ENCODE measurements at regions not wholly inside any gene's neighbourhood (a gene's known extent, or its start where the extent isn't known, plus 50 kb on each side); places are given as distances from the start of the nearest gene placed in this dataset.

GRCh38 chr18:55863876-55864275 is 275.9 kb upstream of the TCF4 start:
- H3K79me2 ChIP-seq (ENCODE audit: insufficient read depth, low read length), result no peaks in the 10 kb centered on the region
- no peak overlapping the region for H3K27ac ChIP-seq (ENCODE audit: low read depth, low read length)
- no peaks in the 10 kb centered on the region for H3K27me3 ChIP-seq (ENCODE audit: insufficient read depth, low read length)
- no peak overlapping the region for H2AFZ ChIP-seq (ENCODE audit: low read depth, low read length)
- no peaks in the 10 kb centered on the region for H3K9me3 ChIP-seq (ENCODE audit: insufficient read depth, low read depth, low read length)
- H3K27ac Mint-ChIP-seq (ENCODE audit: unreplicated experiment), result no peak overlapping the region
- no peak overlapping the region for H3K9ac ChIP-seq (ENCODE audit: low read length)
- H3K27me3 Mint-ChIP-seq (ENCODE audit: low read depth, unreplicated experiment), result no peaks in the 10 kb centered on the region
- H3K4me3 Mint-ChIP-seq (ENCODE audit: unreplicated experiment), result no peak overlapping the region
- H4K20me1 ChIP-seq (ENCODE audit: insufficient read depth, low read length), result no peaks in the 10 kb centered on the region
- FAIRE-seq, result no peak
- H3K36me3 Mint-ChIP-seq (ENCODE audit: low read depth, unreplicated experiment), result no peaks in the 10 kb centered on the region
- peak; percentile 40 for DNase-seq (ENCODE audit: low read depth)
- H3K4me3 ChIP-seq (ENCODE audit: insufficient read depth, low read depth, low read length), result no peak overlapping the region
- TF ChIP-seq CTCF (IDR thresholded peaks at IDR 0.05; ENCODE audit: insufficient read depth, low read depth, low read length) (no peak), EZH2 (IDR thresholded peaks at IDR 0.05; ENCODE audit: insufficient read depth, low read length) (no peak)
- H3K4me1 Mint-ChIP-seq (ENCODE audit: low read depth, unreplicated experiment), result peaks cover 6% of the 10 kb centered on the region
- H3K4me1 ChIP-seq (ENCODE audit: insufficient read depth, low read length), result no peaks in the 10 kb centered on the region
- no peaks in the 10 kb centered on the region for H3K36me3 ChIP-seq (ENCODE audit: insufficient read depth, low read length)
- no peaks in the 10 kb centered on the region for H3K9me3 Mint-ChIP-seq (ENCODE audit: unreplicated experiment)
- H3K4me2 ChIP-seq (ENCODE audit: low read length), result peak overlapping the region; percentile 5

- Histone ChIP-seq H3K9ac (ENCODE audit: low read length) (no peak overlapping the region), H3K9me3 (ENCODE audit: insufficient read depth, low read depth, low read length) (no peaks in the 10 kb centered on the region), H3K36me3 (ENCODE audit: insufficient read depth, low read length) (no peaks in the 10 kb centered on the region), H3K79me2 (ENCODE audit: insufficient read depth, low read length) (no peaks in the 10 kb centered on the region), H3K4me3 (ENCODE audit: insufficient read depth, low read depth, low read length) (no peak overlapping the region), H3K27me3 (ENCODE audit: insufficient read depth, low read length) (no peaks in the 10 kb centered on the region), H3K27ac (ENCODE audit: low read depth, low read length) (no peak overlapping the region), H3K4me2 (ENCODE audit: low read length) (no peak overlapping the region), H3K4me1 (ENCODE audit: insufficient read depth, low read length) (peaks cover 4% of the 10 kb centered on the region), H2AFZ (ENCODE audit: low read depth, low read length) (no peak overlapping the region), H4K20me1 (ENCODE audit: insufficient read depth, low read length) (no peaks in the 10 kb centered on the region)
- H3K36me3 Mint-ChIP-seq (ENCODE audit: low read depth, unreplicated experiment), result no peaks in the 10 kb centered on the region
- no peaks in the 10 kb centered on the region for H3K9me3 Mint-ChIP-seq (ENCODE audit: unreplicated experiment)
- FAIRE-seq (peak; percentile 70), DNase-seq (ENCODE audit: low read depth) (no peak)
- TF ChIP-seq CTCF (IDR thresholded peaks at IDR 0.05; ENCODE audit: insufficient read depth, low read depth, low read length) (no peak), EZH2 (IDR thresholded peaks at IDR 0.05; ENCODE audit: insufficient read depth, low read length) (no peak)
- no peaks in the 10 kb centered on the region for H3K27me3 Mint-ChIP-seq (ENCODE audit: low read depth, unreplicated experiment)
- peaks cover 6% of the 10 kb centered on the region for H3K4me1 Mint-ChIP-seq (ENCODE audit: low read depth, unreplicated experiment)
- no peak overlapping the region for H3K27ac Mint-ChIP-seq (ENCODE audit: unreplicated experiment)
- no peak overlapping the region for H3K4me3 Mint-ChIP-seq (ENCODE audit: unreplicated experiment)
Measured at GRCh38 chr18:55863391-55863706, 275.4 kb upstream of the TCF4 start.

DNA sequence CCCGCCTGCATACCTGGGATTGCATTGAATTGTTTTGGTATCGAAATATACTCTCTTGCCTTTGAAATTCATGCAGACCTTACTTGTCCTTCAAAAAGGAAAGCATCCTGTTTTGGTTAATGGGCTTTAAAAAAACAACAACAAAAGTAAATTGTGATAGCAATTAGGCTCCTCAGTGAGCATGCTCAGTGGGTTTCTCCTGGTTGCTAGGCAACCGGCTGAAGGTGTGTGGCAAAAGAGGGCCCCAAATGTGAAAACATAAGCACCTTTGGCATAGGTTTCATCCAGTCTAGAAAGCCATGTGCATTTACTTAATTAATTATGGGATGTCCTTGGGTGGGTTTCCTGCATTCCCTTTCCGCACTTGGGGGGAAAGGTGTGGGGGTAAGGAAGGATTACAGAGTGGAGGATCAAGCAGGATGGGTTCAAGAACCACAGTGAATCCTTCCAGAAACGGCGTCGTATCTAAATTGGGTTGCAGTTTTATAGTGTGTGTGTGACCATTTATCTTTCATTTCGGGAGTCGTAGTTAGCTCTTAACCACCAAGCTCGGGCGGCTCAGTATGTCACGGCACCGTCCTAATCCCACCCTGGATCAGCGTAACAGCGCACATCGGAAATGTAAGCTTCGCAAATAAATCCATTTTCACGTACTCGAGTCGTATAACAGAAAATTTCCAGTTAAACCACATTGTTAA is 274.9 kb upstream of the TCF4 start:
- no peaks in the 10 kb centered on the region for H3K36me3 ChIP-seq (ENCODE audit: insufficient read depth, low read length)
- H3K27ac ChIP-seq (ENCODE audit: low read depth, low read length), result no peak overlapping the region
- H3K9ac ChIP-seq (ENCODE audit: low read length), result no peak overlapping the region
- Mint-ChIP-seq H3K36me3 (ENCODE audit: low read depth, unreplicated experiment) (no peaks in the 10 kb centered on the region), H3K27ac (ENCODE audit: unreplicated experiment) (no peak overlapping the region), H3K4me1 (ENCODE audit: low read depth, unreplicated experiment) (peaks cover 6% of the 10 kb centered on the region), H3K9me3 (ENCODE audit: unreplicated experiment) (no peaks in the 10 kb centered on the region), H3K4me3 (ENCODE audit: unreplicated experiment) (no peak overlapping the region), H3K27me3 (ENCODE audit: low read depth, unreplicated experiment) (no peaks in the 10 kb centered on the region)
- H3K4me2 ChIP-seq (ENCODE audit: low read length), result no peak overlapping the region
- H3K79me2 ChIP-seq (ENCODE audit: insufficient read depth, low read length), result no peaks in the 10 kb centered on the region
- H3K4me1 ChIP-seq (ENCODE audit: insufficient read depth, low read length), result peaks cover 7% of the 10 kb centered on the region
- no peak for DNase-seq (ENCODE audit: low read depth)
- no peaks in the 10 kb centered on the region for H3K9me3 ChIP-seq (ENCODE audit: insufficient read depth, low read depth, low read length)
- no peak overlapping the region for H3K4me3 ChIP-seq (ENCODE audit: insufficient read depth, low read depth, low read length)
- TF ChIP-seq EZH2 (IDR thresholded peaks at IDR 0.05; ENCODE audit: insufficient read depth, low read length) (no peak), CTCF (IDR thresholded peaks at IDR 0.05; ENCODE audit: insufficient read depth, low read depth, low read length) (no peak)
- no peaks in the 10 kb centered on the region for H4K20me1 ChIP-seq (ENCODE audit: insufficient read depth, low read length)
- H2AFZ ChIP-seq (ENCODE audit: low read depth, low read length), result no peak overlapping the region
- no peaks in the 10 kb centered on the region for H3K27me3 ChIP-seq (ENCODE audit: insufficient read depth, low read length)
- peak; percentile 68 for FAIRE-seq
